Colonic mucosa (tissue), 4 donors: ENCODE measurements at regions not wholly inside any gene's neighbourhood (a gene's known extent, or its start where the extent isn't known, plus 50 kb on each side); places are given as distances from the start of the nearest gene placed in this dataset.

Experiments
- DNase-seq: peaks from one replicate; pipeline ENCODE4 v3.0.0-alpha.2; 2020
- H3K27ac ChIP-seq: fragments of 200-600 bp; one replicate; pipeline ENCODE4 v1.8.0; 2021
- H3K27me3 ChIP-seq: fragments of 200-600 bp; one replicate; pipeline ENCODE4 v1.8.0; 2021
- H3K36me3 ChIP-seq: fragments of 200-600 bp; one replicate; pipeline ENCODE4 v1.8.0; 2021
- H3K4me1 ChIP-seq: fragments of 200-600 bp; one replicate; pipeline ENCODE4 v1.8.0; 2021; ENCODE audit warnings: mild to moderate bottlenecking
- H3K4me3 ChIP-seq: fragments of 200-600 bp; one replicate; pipeline ENCODE4 v1.8.0; 2021
- H3K9ac ChIP-seq, 2 donors: one replicate each; pipeline ENCODE4 v1.7.0; 2013; ENCODE audit warnings: control low read depth in 2 of 2, low read depth in 2 of 2, low read length in 2 of 2
- H3K9me3 ChIP-seq: fragments of 200-600 bp; one replicate; pipeline ENCODE4 v1.8.0; 2021
- CTCF ChIP-seq: fragments of 200-600 bp; IDR thresholded peaks from one replicate; pipeline ENCODE4 v1.8.0; 2022; ENCODE audit warnings: antibody characterized with exemption, mild to moderate bottlenecking
- intact Hi-C: fragments of 100-400 bp; cut with DNase I; formaldehyde crosslinking; loops from one replicate; pipeline ENCODE4 v1.14.1; 2022
- donor health status: healthy.
- donor health status: DM: no; HTN: no; CAD: no.
- donor health status: DM: no; HTN: no; CAD: no.

- Histone ChIP-seq H3K4me3 (no peak overlapping the region), H3K27ac (no peak overlapping the region), H3K4me1 (no peaks in the 10 kb centered on the region), H3K9me3 (no peaks in the 10 kb centered on the region), H3K9ac (no peak overlapping the region), H3K27me3 (no peaks in the 10 kb centered on the region), H3K36me3 (no peaks in the 10 kb centered on the region)
- DNase-seq: no peak
- no peak for TF ChIP-seq CTCF
- intact Hi-C loops: no loop called here
These were observed 1103.4 kb downstream of the LRFN5 start for GRCh38 chr14:42710071-42710470.

GRCh38 chr14:42703501-42703900 lies 1096.8 kb downstream of the LRFN5 start:
- no peaks in the 10 kb centered on the region for H3K9me3 ChIP-seq
- DNase-seq: no peak
- H3K27ac ChIP-seq: no peak overlapping the region
- H3K4me3 ChIP-seq: no peak overlapping the region
- no peaks in the 10 kb centered on the region for H3K27me3 ChIP-seq
- intact Hi-C loops: no loop called here
- no peak overlapping the region for H3K9ac ChIP-seq
- H3K4me1 ChIP-seq: no peaks in the 10 kb centered on the region
- no peaks in the 10 kb centered on the region for H3K36me3 ChIP-seq
- TF ChIP-seq CTCF: no peak

- no peak overlapping the region for H3K27ac ChIP-seq
- H3K9ac ChIP-seq: no peak overlapping the region
- H3K36me3 ChIP-seq: no peaks in the 10 kb centered on the region
- H3K4me1 ChIP-seq: no peaks in the 10 kb centered on the region
- no peak for DNase-seq
- H3K27me3 ChIP-seq: no peaks in the 10 kb centered on the region
- H3K4me3 ChIP-seq: no peak overlapping the region
- no peaks in the 10 kb centered on the region for H3K9me3 ChIP-seq
- intact Hi-C loops: no loop called here
- TF ChIP-seq CTCF: no peak
These were observed 1080.7 kb downstream of the LRFN5 start for GRCh38 chr14:42687421-42687820.

- H3K4me3 ChIP-seq: no peak overlapping the region
- no peaks in the 10 kb centered on the region for H3K4me1 ChIP-seq
- H3K27me3 ChIP-seq: no peaks in the 10 kb centered on the region
- H3K9me3 ChIP-seq: no peaks in the 10 kb centered on the region
- no peaks in the 10 kb centered on the region for H3K36me3 ChIP-seq
- no peak overlapping the region for H3K9ac ChIP-seq
- no peak for TF ChIP-seq CTCF
- no peak overlapping the region for H3K27ac ChIP-seq
- intact Hi-C loops: no loop called here
- no peak for DNase-seq
These were observed 1077.0 kb downstream of the LRFN5 start for GRCh38 chr14:42683707-42684106.

GRCh38 chr14:42676636-42677035 lies 1070.0 kb downstream of the LRFN5 start:
- H3K27me3 ChIP-seq: no peaks in the 10 kb centered on the region
- H3K27ac ChIP-seq: no peak overlapping the region
- H3K9ac ChIP-seq: no peak overlapping the region
- H3K9me3 ChIP-seq: no peaks in the 10 kb centered on the region
- no peak for TF ChIP-seq CTCF
- H3K4me1 ChIP-seq: no peaks in the 10 kb centered on the region
- intact Hi-C loops: no loop called here
- H3K36me3 ChIP-seq: no peaks in the 10 kb centered on the region
- no peak for DNase-seq
- no peak overlapping the region for H3K4me3 ChIP-seq

GRCh38 chr14:42673963-42674362 lies 1067.3 kb downstream of the LRFN5 start:
- no peak for DNase-seq
- H3K9me3 ChIP-seq: no peaks in the 10 kb centered on the region
- H3K9ac ChIP-seq: no peak overlapping the region
- intact Hi-C loops: no loop called here
- H3K27ac ChIP-seq: no peak overlapping the region
- no peaks in the 10 kb centered on the region for H3K4me1 ChIP-seq
- H3K4me3 ChIP-seq: no peak overlapping the region
- no peaks in the 10 kb centered on the region for H3K36me3 ChIP-seq
- no peak for TF ChIP-seq CTCF
- no peaks in the 10 kb centered on the region for H3K27me3 ChIP-seq
